ENCODE measurements at regions not wholly inside any gene's neighbourhood (a gene's known extent, or its start where the extent isn't known, plus 50 kb on each side); places are given as distances from the start of the nearest gene placed in this dataset.

GRCh38 chr16:72308396-72308795, 136.4 kb upstream of the PMFBP1 start:
- H3K27me3 ChIP-seq, result no peaks in the 10 kb centered on the region
- no peaks in the 10 kb centered on the region for H3K9me3 ChIP-seq
- H3K36me3 ChIP-seq, result no peaks in the 10 kb centered on the region
- no peak overlapping the region for H3K27ac ChIP-seq
- intact Hi-C loops (cut with DNase I), result no loop called here
- no peak for DNase-seq (ENCODE audit: extremely low spot score in 2 of 2)
- no peak for TF ChIP-seq POLR2A (IDR thresholded peaks at IDR 0.05)
- no peak for TF ChIP-seq CTCF (IDR thresholded peaks at IDR 0.05)
- no peak for TF ChIP-seq POLR2AphosphoS5 (IDR thresholded peaks at IDR 0.05; ENCODE audit: insufficient read depth in 1 of 2, low read depth in 1 of 2)
- no peak overlapping the region for H3K4me3 ChIP-seq
- H3K4me1 ChIP-seq, result no peaks in the 10 kb centered on the region

GRCh38 chr16:72302332-72302731, 130.4 kb upstream of the PMFBP1 start:
- Histone ChIP-seq H3K9me3 (no peaks in the 10 kb centered on the region), H3K36me3 (no peaks in the 10 kb centered on the region), H3K27ac (no peak overlapping the region), H3K4me1 (no peaks in the 10 kb centered on the region), H3K27me3 (no peaks in the 10 kb centered on the region), H3K4me3 (no peak overlapping the region)
- no peak for TF ChIP-seq CTCF (IDR thresholded peaks at IDR 0.05)
- TF ChIP-seq POLR2AphosphoS5 (IDR thresholded peaks at IDR 0.05; ENCODE audit: insufficient read depth in 1 of 2, low read depth in 1 of 2), result no peak
- TF ChIP-seq POLR2A (IDR thresholded peaks at IDR 0.05), result no peak
- no peak for DNase-seq (ENCODE audit: extremely low spot score in 2 of 2)
- intact Hi-C loops (cut with DNase I), result no loop called here

- Histone ChIP-seq H3K4me1 (no peaks in the 10 kb centered on the region), H3K4me3 (no peak overlapping the region), H3K9me3 (no peaks in the 10 kb centered on the region), H3K27me3 (no peaks in the 10 kb centered on the region), H3K27ac (no peak overlapping the region), H3K36me3 (no peaks in the 10 kb centered on the region)
- DNase-seq (ENCODE audit: extremely low spot score in 2 of 2), result no peak
- TF ChIP-seq CTCF (IDR thresholded peaks at IDR 0.05) (no peak), POLR2AphosphoS5 (IDR thresholded peaks at IDR 0.05; ENCODE audit: insufficient read depth in 1 of 2, low read depth in 1 of 2) (no peak), POLR2A (IDR thresholded peaks at IDR 0.05) (no peak)
- intact Hi-C loops (cut with DNase I), result no loop called here
These were observed 129.7 kb upstream of the PMFBP1 start for GRCh38 chr16:72301523-72302236.

- no peaks in the 10 kb centered on the region for H3K9me3 ChIP-seq
- intact Hi-C loops (cut with DNase I), result no loop called here
- no peak for TF ChIP-seq POLR2A (IDR thresholded peaks at IDR 0.05)
- TF ChIP-seq POLR2AphosphoS5 (IDR thresholded peaks at IDR 0.05; ENCODE audit: insufficient read depth in 1 of 2, low read depth in 1 of 2), result no peak
- no peak for TF ChIP-seq CTCF (IDR thresholded peaks at IDR 0.05)
- no peaks in the 10 kb centered on the region for H3K4me1 ChIP-seq
- no peak for DNase-seq (ENCODE audit: extremely low spot score in 2 of 2)
- H3K27me3 ChIP-seq, result no peaks in the 10 kb centered on the region
- H3K4me3 ChIP-seq, result no peak overlapping the region
- H3K36me3 ChIP-seq, result no peaks in the 10 kb centered on the region
- H3K27ac ChIP-seq, result no peak overlapping the region
These were observed 128.9 kb upstream of the PMFBP1 start for GRCh38 chr16:72300892-72301291.

- no peak for DNase-seq (ENCODE audit: extremely low spot score in 2 of 2)
- H3K36me3 ChIP-seq, result no peaks in the 10 kb centered on the region
- H3K4me1 ChIP-seq, result no peaks in the 10 kb centered on the region
- intact Hi-C loops (cut with DNase I), result no loop called here
- no peaks in the 10 kb centered on the region for H3K27me3 ChIP-seq
- H3K27ac ChIP-seq, result no peak overlapping the region
- H3K9me3 ChIP-seq, result no peaks in the 10 kb centered on the region
- no peak for TF ChIP-seq CTCF (IDR thresholded peaks at IDR 0.05)
- no peak for TF ChIP-seq POLR2A (IDR thresholded peaks at IDR 0.05)
- TF ChIP-seq POLR2AphosphoS5 (IDR thresholded peaks at IDR 0.05; ENCODE audit: insufficient read depth in 1 of 2, low read depth in 1 of 2), result no peak
- no peak overlapping the region for H3K4me3 ChIP-seq
These were observed 127.8 kb upstream of the PMFBP1 start for GRCh38 chr16:72299684-72300243.

All from vagina (tissue), 2 donors.